ENCODE measurements at regions not wholly inside any gene's neighbourhood (a gene's known extent, or its start where the extent isn't known, plus 50 kb on each side); places are given as distances from the start of the nearest gene placed in this dataset.

- H3K4me3 Mint-ChIP-seq = no peak overlapping the region
- H3K36me3 Mint-ChIP-seq (ENCODE audit: low read depth) = no peaks in the 10 kb centered on the region
- no peak overlapping the region for H3K27ac Mint-ChIP-seq
- no peaks in the 10 kb centered on the region for H3K9me3 Mint-ChIP-seq
- peaks cover 5% of the 10 kb centered on the region for H3K27me3 Mint-ChIP-seq (ENCODE audit: low read depth)
- peaks cover 12% of the 10 kb centered on the region for H3K4me1 Mint-ChIP-seq
- TF ChIP-seq CTCF (IDR thresholded peaks at IDR 0.05; ENCODE audit: unreplicated experiment in 3 of 3) = no peak
Measured at GRCh38 chr2:223519471-223519870, 82.7 kb downstream of the SCG2 start.

- peaks cover 12% of the 10 kb centered on the region for H3K4me1 Mint-ChIP-seq
- H3K9me3 Mint-ChIP-seq = no peaks in the 10 kb centered on the region
- no peak overlapping the region for H3K4me3 Mint-ChIP-seq
- TF ChIP-seq CTCF (IDR thresholded peaks at IDR 0.05; ENCODE audit: unreplicated experiment in 3 of 3) = no peak
- no peak overlapping the region for H3K27ac Mint-ChIP-seq
- H3K27me3 Mint-ChIP-seq (ENCODE audit: low read depth) = peaks cover 8% of the 10 kb centered on the region
- no peaks in the 10 kb centered on the region for H3K36me3 Mint-ChIP-seq (ENCODE audit: low read depth)
Measured at GRCh38 chr2:223522796-223523195, 79.4 kb downstream of the SCG2 start.

GRCh38 chr2:223523551-223524001 is 78.6 kb downstream of the SCG2 start:
- Mint-ChIP-seq H3K36me3 (ENCODE audit: low read depth) (no peaks in the 10 kb centered on the region), H3K27ac (no peak overlapping the region), H3K9me3 (no peaks in the 10 kb centered on the region), H3K27me3 (ENCODE audit: low read depth) (peaks cover 8% of the 10 kb centered on the region), H3K4me3 (no peak overlapping the region), H3K4me1 (peaks cover 17% of the 10 kb centered on the region)
- TF ChIP-seq CTCF (IDR thresholded peaks at IDR 0.05; ENCODE audit: unreplicated experiment in 3 of 3) = no peak

GRCh38 chr2:223524066-223524465 is 78.1 kb downstream of the SCG2 start:
- Mint-ChIP-seq H3K4me1 (peaks cover 22% of the 10 kb centered on the region), H3K9me3 (no peaks in the 10 kb centered on the region), H3K27ac (no peak overlapping the region), H3K4me3 (no peak overlapping the region), H3K36me3 (ENCODE audit: low read depth) (no peaks in the 10 kb centered on the region), H3K27me3 (ENCODE audit: low read depth) (peaks cover 8% of the 10 kb centered on the region)
- TF ChIP-seq CTCF (IDR thresholded peaks at IDR 0.05; ENCODE audit: unreplicated experiment in 3 of 3) = no peak

GRCh38 chr2:223526106-223526505 is 76.1 kb downstream of the SCG2 start:
- Mint-ChIP-seq H3K4me3 (no peak overlapping the region), H3K36me3 (ENCODE audit: low read depth) (no peaks in the 10 kb centered on the region), H3K9me3 (no peaks in the 10 kb centered on the region), H3K27me3 (ENCODE audit: low read depth) (peaks cover 13% of the 10 kb centered on the region), H3K4me1 (peaks cover 22% of the 10 kb centered on the region), H3K27ac (no peak overlapping the region)
- TF ChIP-seq CTCF (IDR thresholded peaks at IDR 0.05; ENCODE audit: unreplicated experiment in 3 of 3) = no peak

- Mint-ChIP-seq H3K4me1 (peaks cover 11% of the 10 kb centered on the region), H3K27me3 (ENCODE audit: low read depth) (peaks cover 12% of the 10 kb centered on the region), H3K27ac (peak overlapping the region in 1 of 3 experiments; percentile 10), H3K4me3 (no peak overlapping the region), H3K36me3 (ENCODE audit: low read depth) (no peaks in the 10 kb centered on the region), H3K9me3 (no peaks in the 10 kb centered on the region)
- no peak for TF ChIP-seq CTCF (IDR thresholded peaks at IDR 0.05; ENCODE audit: unreplicated experiment in 3 of 3)
Measured at GRCh38 chr2:223528036-223528435, 74.1 kb downstream of the SCG2 start.

Data from nephron (organoid).